Fibroblast of the conjunctiva (primary cell): ENCODE measurements at regions not wholly inside any gene's neighbourhood (a gene's known extent, or its start where the extent isn't known, plus 50 kb on each side); places are given as distances from the start of the nearest gene placed in this dataset.

Experiments used
- DNase-seq: peaks from one replicate; pipeline ENCODE4 v3.0.0-alpha.2; 2010; ENCODE audit warnings: low read depth

DNA sequence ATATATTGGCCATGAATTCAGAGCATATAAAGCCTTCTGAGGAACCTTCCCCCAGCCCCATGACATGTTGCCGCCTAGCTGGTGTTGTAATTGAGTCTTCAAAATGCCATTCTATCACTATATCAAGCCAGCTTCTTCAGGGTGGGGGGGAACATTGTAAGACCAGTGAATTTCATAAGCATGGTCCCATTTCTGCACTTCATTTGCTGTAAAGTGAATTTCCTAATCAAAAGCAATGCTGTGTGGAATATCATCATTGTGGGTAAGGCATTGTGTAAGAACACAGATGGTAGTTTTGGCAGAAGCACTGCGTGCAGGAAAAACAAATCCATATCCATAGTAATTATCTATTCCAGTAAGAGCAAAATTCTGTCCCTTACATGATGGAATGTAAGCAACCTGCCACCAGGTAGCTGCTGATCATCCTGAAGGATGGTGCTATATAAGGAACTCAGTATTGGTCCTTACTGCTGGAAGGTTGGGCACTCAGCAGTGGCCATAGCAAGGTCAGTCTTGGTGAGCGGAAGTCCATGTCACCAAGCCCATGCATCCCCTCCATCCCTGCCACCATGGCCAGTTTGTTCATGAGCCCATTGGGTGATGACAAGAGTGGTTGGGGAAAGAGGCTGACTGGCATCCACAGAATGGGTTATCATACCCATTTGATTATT lies 159.4 kb downstream of the COPS8 start:
- DNase-seq = peak; percentile 85

DNA sequence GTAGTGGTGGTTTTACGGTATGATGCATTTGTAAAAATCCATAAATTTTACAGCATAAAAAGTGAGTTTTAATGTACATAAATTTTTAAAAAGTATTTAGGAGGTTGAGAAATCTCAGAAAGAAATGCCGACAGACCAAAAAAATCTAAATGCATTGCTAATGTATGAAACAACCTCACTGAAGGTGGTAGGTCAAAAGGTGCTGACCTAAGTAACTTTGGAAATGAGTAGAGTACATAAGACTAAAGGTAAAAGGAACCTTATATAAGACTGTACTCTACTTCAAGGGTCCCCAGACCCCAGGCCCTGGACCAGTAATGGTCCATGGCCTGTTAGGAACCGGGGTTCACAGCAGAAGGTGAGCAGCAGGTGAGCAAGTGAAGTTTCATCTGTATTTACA lies 163.4 kb downstream of the COL6A3 start:
- no peak for DNase-seq

DNA sequence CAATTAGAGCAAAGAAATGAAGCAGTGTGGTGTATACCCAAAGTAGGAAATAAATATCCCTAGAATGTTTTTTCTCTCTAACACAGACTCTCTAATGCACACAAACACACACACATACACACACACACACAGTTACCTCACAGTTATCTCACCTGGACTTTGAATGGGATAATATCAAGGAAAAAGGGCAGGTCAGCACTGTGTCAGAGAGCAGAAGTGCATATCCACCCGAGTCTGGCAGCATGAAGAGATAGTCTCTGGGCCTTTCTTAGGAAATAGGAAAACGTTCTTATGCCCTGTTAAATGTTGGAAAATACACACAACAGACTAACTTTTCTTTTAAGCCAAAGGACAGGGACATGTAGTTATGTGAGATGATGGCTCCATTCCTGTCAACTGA lies 162.0 kb downstream of the COL6A3 start:
- no peak for DNase-seq

DNA sequence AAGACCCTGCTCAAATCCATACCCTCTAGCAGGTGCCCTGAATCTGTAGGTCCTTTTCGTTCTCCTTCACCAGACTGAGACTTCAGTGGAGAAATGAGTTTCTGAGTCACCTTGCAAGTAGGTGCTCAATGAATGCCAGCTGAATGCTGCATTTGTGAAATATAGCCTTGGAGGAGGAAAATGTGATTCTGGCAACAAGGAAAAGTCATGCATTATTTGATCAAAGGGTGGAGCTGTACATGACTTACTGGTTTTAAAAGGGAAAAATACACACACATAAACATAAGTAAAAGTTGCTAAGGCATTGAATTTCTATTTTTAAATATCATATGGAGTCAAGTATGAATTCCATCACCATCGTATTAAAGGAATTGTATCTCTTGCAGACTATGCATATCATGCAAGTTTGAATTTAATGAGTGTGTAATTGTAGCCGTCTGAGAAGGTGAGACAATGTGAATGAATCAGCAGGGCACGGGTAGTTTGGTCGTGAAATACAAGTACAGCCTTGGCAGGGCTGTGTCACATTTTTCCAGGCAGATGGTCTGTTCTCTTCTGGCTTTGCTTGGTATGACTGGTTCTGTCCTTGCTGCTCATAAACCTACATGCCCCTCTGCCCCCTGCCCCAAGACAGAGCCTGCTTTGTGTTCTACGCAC lies 160.8 kb downstream of the COL6A3 start:
- no peak for DNase-seq

DNA sequence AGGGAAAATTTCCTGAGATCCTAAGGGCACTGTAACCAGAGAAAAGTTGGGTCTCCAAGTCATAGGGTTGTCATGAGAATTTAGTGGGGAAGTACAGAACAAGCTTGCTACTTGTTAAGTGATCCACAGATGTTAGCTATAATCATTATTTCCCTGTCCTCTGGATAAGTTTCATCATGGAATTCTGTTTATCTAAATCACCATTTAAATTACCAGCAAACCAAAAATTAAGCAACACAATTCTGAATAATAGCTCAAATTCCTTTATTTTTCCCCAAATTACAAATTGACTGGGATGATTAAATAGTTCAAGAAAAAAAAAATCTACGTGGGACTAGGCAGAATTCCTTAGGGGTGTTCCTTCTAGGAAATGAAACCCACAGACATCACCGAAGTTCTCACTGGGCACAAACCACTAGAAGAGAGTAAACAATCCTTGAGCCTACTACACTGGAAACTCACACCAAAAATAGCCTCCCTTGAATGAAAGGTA lies 159.5 kb downstream of the COL6A3 start:
- no peak for DNase-seq

DNA sequence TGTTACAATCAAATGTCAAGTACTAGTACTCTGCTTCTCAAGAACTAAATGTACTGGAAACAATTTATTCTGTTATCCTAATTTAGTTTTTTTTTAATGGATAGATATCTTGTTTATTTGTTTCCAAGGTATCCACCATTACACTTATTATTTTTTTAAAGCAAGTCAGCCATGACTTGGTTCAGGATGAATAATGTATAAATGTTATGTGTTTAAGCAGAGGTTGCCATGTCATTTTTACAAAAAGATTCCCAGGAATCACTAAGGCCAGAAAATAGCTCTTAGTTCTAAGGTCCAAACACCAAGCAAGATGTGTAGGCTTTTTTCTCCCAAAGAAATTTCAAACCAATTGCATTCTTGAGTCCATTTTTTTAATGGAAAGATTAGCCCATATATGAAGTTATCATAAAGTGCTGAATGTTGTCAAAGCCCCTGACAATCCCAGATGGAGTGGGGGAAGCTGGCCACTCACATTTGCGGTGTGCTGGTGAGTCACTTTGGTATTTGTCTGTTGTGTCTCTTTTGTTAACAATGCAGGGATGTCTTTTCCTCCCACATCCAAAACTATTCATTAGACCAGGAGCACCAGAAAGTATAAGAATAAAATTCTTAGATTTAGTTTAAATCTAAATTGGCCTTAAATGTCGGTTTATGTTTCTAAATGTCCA lies 158.9 kb downstream of the COL6A3 start:
- no peak for DNase-seq

DNA sequence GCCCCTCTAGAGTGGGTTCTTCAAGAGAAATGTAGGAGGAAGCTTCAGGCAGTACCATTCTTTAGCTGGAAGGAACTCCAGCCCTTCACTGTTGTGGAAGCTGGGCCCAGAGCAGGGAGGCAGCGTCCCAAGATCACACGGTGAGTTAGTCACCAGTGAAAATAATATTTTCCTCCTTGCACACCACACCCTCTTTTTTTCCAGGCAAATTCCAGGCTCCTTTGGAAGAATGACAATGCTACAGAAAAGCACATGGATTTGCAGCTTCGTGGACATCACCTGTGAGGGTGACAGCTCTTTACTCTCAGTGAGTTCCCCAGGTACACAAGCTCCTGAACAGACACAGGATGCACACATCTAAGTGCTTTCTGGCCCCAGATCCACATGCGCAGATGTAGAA lies 157.1 kb downstream of the COL6A3 start:
- DNase-seq = no peak

DNA sequence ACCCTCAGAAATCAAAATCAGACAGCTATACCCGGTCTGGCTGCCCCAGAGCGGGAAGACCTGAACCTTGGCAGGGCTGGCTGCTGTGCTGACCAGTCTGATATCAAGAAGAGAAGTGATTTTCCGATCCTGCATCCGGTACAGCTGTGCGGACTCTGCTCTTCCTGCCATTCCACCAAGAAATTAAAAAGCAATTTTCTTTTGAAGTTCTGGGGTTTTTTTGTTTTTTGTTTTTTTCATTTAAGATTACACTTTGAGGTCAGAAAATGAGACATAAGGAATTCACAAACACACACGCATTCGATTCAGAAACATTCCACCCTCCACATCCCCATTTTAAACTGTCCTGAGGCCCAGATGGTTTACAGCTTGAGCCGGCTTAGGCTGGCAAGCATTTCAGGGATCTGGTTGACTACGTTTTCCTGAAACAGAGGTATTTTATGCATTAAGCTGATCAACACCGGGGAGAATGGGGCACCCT lies 156.5 kb downstream of the COL6A3 start:
- DNase-seq = no peak

DNA sequence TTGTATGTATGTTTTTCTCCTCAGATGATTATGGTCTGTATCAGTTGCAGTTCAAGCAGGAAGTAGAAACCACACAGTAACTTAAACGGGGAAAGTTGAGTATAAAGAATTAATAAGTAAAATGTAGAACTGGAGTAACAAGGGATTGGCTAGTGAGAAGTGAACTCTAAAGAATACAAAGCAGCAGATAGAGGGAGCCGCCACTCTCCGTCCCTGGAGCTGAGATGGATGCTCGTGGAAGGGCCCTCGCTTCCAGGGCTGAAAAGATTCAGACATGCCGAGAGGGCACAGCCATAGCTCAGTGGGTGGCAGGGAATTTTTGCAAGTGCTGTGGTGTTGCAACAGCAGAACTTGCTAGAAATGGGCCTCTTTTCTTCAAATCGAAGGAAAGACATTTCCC lies 155.8 kb downstream of the COL6A3 start:
- DNase-seq = no peak

DNA sequence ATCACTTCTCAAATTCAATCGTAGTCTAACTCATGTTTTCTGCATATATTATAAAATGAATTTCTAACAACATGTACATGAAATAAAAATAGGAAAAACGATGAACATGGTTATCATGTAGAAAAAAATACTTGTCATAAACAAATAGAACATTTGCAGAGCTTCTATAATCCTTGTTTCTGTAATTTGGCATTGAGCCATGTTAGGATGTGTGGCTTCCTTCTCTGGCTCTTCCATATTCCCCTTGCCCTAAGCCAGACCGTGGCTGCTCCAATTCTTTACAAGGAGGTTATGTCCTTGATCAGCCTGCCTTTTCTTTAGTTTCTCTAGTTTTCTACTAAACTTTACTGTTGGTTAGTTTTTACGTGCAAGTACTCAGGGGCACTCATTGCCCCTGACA lies 155.3 kb downstream of the COL6A3 start:
- no peak for DNase-seq

DNA sequence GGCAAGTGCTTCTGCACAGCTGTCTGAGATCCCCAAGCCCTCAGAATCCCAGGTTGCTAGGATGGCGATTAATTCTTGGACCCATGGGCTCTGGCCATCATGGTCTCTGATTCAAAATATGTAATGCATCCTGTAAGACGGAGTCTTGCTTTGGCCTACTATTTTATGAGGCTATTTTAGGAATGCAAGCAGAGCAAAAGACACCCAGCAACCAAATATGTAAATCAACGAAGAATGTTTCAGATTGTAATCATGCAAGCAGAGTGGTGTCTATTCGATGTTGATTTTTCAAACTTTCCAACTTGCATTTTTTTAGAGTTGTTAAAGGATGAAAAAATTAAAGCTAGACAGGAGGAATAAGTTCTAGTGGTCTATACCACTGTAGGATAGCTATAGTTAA lies 154.8 kb downstream of the COL6A3 start:
- DNase-seq = no peak

DNA sequence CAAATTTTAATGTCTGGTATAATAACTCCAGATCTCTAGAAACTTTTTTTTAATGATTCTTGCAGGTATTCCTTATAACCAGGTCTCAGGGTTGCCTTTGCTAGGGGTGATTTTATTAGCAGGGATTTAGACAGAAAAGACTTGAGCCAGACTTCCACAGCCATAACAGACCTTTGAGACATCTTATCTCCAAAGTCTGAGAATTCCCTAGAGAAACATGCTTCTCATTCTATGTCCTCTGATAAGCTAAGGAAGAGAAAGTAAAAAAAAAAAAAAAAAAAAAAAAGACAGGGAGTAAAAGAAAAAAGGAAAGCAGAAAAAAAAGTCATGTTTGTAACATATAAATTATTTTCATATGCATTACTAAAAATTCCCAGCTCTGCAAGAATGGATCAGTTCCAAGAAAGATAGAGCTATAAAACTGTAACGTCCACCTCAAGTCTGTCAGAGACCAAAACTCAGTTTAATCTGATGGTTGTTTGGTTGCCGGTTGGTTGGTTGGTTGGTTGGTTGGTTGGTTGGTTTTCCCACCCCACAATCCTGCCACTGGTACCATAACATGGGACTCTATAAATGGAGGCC lies 153.8 kb downstream of the COL6A3 start:
- no peak for DNase-seq

DNA sequence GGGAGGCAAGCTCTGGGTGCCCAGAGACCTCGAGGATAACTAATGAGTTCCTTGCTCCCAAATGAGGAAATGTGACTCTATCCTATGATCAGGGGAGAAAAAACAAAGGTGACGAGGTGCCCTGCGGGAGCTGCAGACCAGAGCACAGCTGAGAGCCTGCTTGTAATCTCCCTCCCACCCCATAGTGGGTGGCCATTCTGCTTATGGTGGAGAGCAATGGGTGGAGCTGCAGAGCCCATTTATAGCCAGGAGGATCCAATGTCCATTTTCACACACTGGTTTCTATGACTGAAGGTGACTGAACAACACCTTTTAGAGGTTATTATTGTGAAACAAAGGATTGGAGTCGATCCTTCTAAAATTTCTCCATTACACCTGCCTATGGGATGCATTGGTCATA lies 153.3 kb downstream of the COL6A3 start:
- no peak for DNase-seq

DNA sequence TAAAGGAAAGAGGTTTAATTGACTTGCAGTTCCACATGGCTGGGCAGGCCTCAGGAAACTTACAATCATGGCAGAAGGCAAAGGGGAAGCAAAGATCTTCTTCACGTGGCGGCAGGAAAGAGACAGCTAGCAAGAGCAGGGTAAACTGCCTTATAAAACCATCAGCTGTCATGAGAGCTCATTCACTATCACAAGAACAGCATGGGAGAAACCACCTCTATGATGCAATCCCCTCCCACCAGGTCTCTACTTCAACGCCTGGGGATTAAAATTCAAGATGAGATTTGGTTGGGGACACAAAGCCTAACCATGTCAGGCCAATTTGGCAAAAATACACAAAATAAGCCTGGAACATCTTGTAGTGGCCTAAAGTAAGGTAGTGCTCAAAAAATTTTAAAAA lies 152.6 kb downstream of the COL6A3 start:
- no peak for DNase-seq

DNA sequence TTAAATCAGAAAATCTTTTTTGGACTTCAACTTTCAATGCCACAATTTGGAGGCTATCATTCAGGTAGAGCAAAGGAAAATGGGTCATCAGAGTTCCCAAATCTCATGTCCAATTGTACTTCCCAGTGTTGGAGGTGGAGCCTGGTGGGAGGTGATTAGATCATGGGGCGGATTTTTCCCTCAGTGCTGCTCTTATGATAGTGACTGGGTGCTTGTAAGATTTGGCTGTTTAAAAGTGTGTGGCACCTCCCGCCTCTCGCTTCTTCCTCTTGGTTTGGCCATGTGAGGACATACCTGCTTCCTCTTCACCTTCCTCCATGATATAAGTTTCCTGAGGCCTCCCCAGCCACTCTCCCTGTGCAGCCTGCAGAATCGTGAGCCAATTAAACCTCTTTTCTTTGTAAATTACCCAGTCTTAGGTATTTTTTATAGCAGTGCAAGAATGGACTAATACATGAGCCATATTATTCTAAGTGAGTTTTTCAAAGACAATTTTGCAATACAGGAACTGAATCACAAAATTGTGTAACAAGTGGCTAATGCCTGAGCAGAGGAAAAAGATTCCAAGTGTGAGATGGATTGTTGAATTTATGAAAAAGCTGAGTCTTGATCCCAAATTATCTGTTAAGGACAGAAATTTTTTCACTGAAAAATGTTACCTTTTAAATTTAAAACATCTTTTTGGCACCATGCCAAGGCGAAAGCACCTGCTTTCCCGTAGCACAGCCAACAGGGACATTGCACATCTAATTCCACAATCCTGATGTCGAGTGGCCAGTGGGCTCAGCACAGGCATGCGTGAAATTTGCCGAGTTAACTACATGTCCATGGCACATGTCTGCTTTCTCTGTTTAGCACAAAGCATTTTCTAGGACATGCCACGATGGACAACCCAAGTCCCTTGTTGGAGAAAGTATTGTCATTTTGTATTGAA lies 150.9 kb downstream of the COL6A3 start:
- no peak for DNase-seq

DNA sequence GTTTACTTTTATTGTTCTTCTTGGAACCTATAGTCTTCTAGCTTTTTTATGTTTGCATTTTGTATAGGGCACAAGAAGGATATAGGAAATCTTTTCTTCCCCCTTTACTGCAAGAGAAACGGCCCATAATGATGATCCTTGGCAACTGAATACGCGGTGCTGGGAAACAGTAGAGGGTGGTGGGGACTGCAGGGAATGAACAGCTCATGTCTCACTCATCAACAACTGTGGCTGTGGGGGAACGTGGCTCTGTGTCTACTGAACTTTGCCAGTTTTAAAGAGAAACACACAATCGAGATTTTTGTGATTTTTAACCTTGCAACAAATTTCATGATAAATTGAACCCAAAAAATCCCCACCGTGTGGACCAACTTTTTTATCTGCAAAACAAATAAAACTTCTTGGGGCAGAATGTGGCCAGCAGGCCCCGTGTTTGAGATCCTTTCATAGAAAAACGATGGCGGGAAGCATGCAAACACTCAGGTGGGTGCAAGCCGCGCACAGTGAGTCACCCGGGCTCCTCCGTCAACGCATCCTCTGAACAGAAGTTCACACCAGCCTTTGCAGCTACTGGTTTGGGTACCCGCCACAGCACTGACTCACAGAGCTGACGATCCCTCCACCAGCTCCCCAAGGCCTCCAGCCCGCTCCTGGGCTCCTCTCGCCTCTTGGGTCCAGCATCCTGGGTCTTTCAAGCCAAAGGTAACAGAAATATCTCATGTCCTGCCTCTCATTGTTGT lies 149.3 kb downstream of the COL6A3 start:
- DNase-seq = no peak

DNA sequence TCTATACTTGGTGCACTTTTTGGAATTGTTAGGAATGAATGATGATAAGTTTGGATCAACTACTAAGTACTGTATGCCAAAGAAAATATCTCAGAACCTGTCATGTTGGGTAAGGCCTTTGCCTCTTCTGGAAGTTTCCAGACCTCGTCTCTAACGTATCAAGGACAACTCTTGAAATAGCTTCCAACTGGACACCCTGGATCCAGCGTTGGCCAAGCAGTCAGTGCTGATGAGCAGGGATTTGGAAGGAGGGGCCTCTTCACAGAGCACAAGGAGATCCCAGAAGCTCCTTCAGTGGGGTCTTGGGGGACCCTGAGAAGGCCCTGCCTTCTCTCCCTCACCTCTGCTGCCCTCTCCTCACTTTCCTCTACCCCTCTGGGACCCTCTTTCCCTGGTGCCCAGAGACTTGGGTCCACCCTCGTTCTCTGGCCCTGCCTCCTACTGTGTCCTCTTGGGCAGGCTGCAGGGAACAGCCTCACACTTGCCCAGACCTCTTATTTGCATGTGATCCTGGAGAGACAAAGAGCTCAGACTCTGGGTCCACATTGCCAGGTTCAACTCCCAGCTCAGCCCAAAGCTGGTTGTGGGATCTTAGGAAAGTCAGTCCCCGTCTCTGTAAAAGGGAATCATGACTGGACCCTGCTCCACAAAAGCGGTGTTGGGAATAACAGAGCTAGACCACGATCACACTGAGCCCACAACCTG lies 145.8 kb downstream of the COL6A3 start:
- no peak for DNase-seq

DNA sequence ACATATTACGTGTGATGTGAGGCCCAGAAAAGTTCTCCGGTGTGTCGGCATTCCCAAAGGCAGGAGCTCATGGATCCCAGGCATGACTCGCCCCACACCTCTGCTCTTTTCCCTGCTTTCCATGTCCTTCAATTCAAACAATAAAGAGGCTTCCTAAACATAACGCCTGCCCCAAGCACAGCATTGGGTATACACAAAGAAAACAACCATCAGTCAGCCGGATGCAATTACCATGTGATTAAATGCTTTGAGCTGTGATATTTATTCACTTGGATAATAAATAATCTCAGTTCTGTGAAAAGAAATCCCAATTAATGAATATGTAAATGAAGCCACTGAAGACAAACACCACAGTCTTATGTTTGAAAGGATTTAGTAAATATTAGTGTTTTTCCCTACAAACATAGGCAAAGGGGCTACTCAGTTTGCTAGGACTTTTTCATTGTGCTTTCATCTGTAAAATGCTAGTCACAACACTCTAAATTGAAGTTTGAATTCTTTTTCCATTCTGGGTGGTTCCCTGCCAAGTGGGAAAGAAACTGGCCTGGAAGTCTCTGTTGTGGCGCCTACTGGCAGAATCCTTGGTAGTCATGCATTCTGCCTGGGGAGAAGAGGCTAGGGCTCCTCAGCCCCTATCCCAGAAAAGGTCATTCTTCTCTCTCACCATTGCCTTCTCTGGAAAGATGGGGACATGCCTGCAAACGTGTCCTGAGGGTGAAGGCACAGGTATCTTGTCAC lies 144.7 kb downstream of the COL6A3 start:
- no peak for DNase-seq

DNA sequence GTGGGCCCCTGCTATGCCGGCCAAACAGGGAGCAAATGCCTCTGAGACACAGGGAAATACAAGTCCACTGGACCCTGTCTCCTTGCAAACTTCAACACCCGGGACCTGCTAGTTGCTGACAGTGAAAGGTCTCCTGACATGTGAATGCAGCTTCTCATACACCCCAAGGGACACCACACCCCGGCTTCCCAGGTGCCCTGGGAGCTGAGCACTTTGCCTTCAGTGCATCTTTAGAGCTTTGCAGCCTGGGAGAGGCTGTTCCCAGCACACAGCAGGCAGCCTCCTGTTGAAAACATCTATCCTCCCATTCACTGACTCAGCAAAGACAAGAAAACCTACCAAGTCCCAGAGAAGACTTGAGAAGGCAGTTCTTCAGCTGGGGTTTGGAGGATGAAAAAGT lies 143.4 kb downstream of the COL6A3 start:
- DNase-seq = no peak
